DOHH2 (cell line): ENCODE measurements at regions not wholly inside any gene's neighbourhood (a gene's known extent, or its start where the extent isn't known, plus 50 kb on each side); places are given as distances from the start of the nearest gene placed in this dataset.

Source experiments
- H3F3A ChIP-seq: fragments of 200-600 bp; sonication (generic), shearing (Covaris generic); 2 replicates; pipeline ENCODE4 v1.6.0; 2016; ENCODE audit warnings: antibody characterized with exemption, mild to moderate bottlenecking; ENCODE audit not compliant: control insufficient read depth, insufficient read depth
- H3K27ac ChIP-seq: fragments of 200-600 bp; sonication (generic); 2 replicates; pipeline ENCODE4 v1.5.1; 2014; ENCODE audit warnings: low read depth, mild to moderate bottlenecking, low read length, moderate library complexity
- H3K27me3 ChIP-seq: fragments of 200-600 bp; sonication (generic); 2 replicates; pipeline ENCODE4 v1.6.1; 2014; ENCODE audit warnings: mild to moderate bottlenecking, low read length, mixed read lengths; ENCODE audit not compliant: control insufficient read depth
- H3K36me3 ChIP-seq: fragments of 200-600 bp; sonication (generic); 2 replicates; pipeline ENCODE4 v1.6.1; 2014; ENCODE audit warnings: mild to moderate bottlenecking, low read length, moderate library complexity, mixed read lengths; ENCODE audit not compliant: control insufficient read depth
- H3K4me1 ChIP-seq: fragments of 200-600 bp; sonication (generic); 2 replicates; pipeline ENCODE4 v1.6.1; 2014; ENCODE audit warnings: mild to moderate bottlenecking, low read length, mixed read lengths; ENCODE audit not compliant: control insufficient read depth
- H3K4me2 ChIP-seq: fragments of 200-600 bp; sonication (generic); 2 replicates; pipeline ENCODE4 v1.6.0; 2014; ENCODE audit warnings: mild to moderate bottlenecking, low read length, moderate library complexity
- H3K4me3 ChIP-seq: fragments of 200-600 bp; sonication (generic); 2 replicates; pipeline ENCODE4 v1.5.1; 2014; ENCODE audit warnings: mild to moderate bottlenecking, low read length, mixed read lengths
- H3K79me2 ChIP-seq: fragments of 200-600 bp; sonication (generic); 2 replicates; pipeline ENCODE4 v1.6.1; 2014; ENCODE audit warnings: mild to moderate bottlenecking, low read length, mixed read lengths; ENCODE audit not compliant: control insufficient read depth
- H3K9me2 ChIP-seq: fragments of 200-600 bp; sonication (generic); replicated peaks from 2 replicates; pipeline ENCODE4 v1.6.1; 2014; ENCODE audit warnings: mild to moderate bottlenecking, low read length, mixed read lengths; ENCODE audit not compliant: control insufficient read depth
- H3K9me3 ChIP-seq: fragments of 200-600 bp; sonication (generic); 2 replicates; pipeline ENCODE4 v1.6.1; 2014; ENCODE audit warnings: antibody characterized with exemption, low read length, mixed read lengths; ENCODE audit not compliant: control insufficient read depth, insufficient read depth
- H4K20me1 ChIP-seq: fragments of 200-600 bp; sonication (generic); 2 replicates; pipeline ENCODE4 v1.6.0; 2014; ENCODE audit warnings: low read depth, mild to moderate bottlenecking, antibody characterized with exemption, low read length, moderate library complexity; ENCODE audit not compliant: control insufficient read depth, insufficient read depth
- CTCF ChIP-seq: fragments of 200-600 bp; sonication (generic); IDR thresholded peaks from one replicate; pipeline ENCODE4 v1.5.1; 2014; ENCODE audit warnings: antibody characterized with exemption, mild to moderate bottlenecking, low read depth, low read length; ENCODE audit not compliant: poor library complexity, severe bottlenecking
- EZH2phosphoT487 ChIP-seq: fragments of 200-600 bp; sonication (generic); IDR thresholded peaks from 2 replicates; pipeline ENCODE4 v1.6.1; 2017; ENCODE audit warnings: borderline replicate concordance, mild to moderate bottlenecking, antibody characterized with exemption, low read length, moderate library complexity, mixed read lengths

DNA sequence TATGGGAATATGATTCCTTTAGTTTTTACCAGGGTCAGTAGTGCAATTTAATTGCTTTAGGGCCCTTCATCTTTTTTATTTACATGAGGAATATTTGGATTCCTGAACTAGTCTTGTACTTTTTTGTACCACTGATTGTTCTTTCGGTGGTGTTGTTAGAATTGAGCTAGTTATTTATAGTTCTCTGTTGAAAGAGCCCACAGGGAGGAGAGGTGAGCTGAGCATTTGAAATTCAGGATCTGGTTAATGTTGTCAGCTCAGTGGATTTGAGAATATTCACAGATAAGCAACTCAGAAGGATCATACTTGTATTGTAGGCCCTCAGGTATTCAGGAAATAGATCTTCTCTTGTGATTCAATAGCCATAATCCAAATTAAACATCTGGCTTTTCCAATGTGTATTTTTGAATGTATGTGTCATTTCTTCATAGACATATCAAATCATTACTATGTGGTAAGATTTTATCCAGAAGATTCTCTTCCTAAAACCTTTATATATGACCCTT, 613.2 kb downstream of the ISL1 start:
- Histone ChIP-seq H4K20me1 (no peaks in the 10 kb centered on the region), H3F3A (no peaks in the 10 kb centered on the region), H3K27me3 (no peaks in the 10 kb centered on the region), H3K4me2 (no peak overlapping the region), H3K9me3 (no peaks in the 10 kb centered on the region), H3K4me3 (no peak overlapping the region), H3K79me2 (no peaks in the 10 kb centered on the region), H3K27ac (no peak overlapping the region), H3K36me3 (no peaks in the 10 kb centered on the region), H3K4me1 (no peaks in the 10 kb centered on the region), H3K9me2 (no peaks in the 10 kb centered on the region)
- TF ChIP-seq CTCF = no peak
- no peak for TF ChIP-seq EZH2phosphoT487

DNA sequence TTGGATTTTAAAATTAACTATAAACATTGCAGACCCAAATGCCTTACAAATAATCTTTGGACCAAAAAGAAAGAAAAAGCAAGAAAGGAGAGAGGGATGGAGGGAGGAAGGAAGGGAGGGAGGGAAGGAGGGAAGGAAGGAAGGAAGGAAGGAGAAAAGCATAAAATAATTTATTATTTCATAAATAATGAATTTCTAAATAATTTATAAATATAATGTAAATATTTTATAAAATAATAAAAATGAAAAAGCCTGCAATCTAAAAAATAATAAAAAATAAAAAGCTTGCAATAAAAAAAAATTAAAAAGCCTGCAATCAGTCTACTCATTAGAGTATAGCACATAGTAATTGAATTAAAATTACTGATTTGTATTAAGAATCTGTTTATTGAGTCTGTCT, 614.3 kb downstream of the ISL1 start:
- TF ChIP-seq CTCF (no peak), EZH2phosphoT487 (no peak)
- Histone ChIP-seq H3K9me2 (no peaks in the 10 kb centered on the region), H3K4me3 (no peak overlapping the region), H3K79me2 (no peaks in the 10 kb centered on the region), H3F3A (no peaks in the 10 kb centered on the region), H3K4me1 (no peaks in the 10 kb centered on the region), H3K36me3 (no peaks in the 10 kb centered on the region), H3K27ac (no peak overlapping the region), H3K4me2 (no peak overlapping the region), H3K9me3 (no peaks in the 10 kb centered on the region), H3K27me3 (no peaks in the 10 kb centered on the region), H4K20me1 (no peaks in the 10 kb centered on the region)

DNA sequence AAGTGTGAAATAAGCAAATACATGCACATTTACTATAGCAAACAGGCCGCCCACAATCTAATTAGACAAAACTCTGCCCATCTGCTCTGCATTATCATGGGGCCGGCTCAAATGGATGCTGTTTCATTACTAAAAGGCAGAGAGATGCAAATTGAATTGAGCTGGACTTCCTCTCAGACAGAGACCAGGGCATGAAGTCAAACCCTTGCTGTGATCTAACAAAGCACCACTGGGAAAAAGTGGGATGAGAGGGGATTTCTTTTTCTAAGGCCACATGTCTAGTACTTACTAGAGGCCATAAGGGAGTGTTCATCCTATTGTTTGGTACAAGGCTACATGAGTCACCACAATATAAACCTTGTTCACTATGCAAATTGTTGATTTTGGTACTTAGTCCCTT, 614.7 kb downstream of the ISL1 start:
- H3K27me3 ChIP-seq = no peaks in the 10 kb centered on the region
- H3K9me3 ChIP-seq = no peaks in the 10 kb centered on the region
- H3F3A ChIP-seq = no peaks in the 10 kb centered on the region
- no peak overlapping the region for H3K27ac ChIP-seq
- H3K4me2 ChIP-seq = no peak overlapping the region
- H3K4me3 ChIP-seq = no peak overlapping the region
- no peaks in the 10 kb centered on the region for H3K9me2 ChIP-seq
- H3K79me2 ChIP-seq = no peaks in the 10 kb centered on the region
- H4K20me1 ChIP-seq = no peaks in the 10 kb centered on the region
- TF ChIP-seq EZH2phosphoT487 (no peak), CTCF (no peak)
- H3K4me1 ChIP-seq = no peaks in the 10 kb centered on the region
- no peaks in the 10 kb centered on the region for H3K36me3 ChIP-seq
